ENCODE measurements at regions not wholly inside any gene's neighbourhood (a gene's known extent, or its start where the extent isn't known, plus 50 kb on each side); places are given as distances from the start of the nearest gene placed in this dataset.

- Histone ChIP-seq H3K79me2 (ENCODE audit: insufficient read depth, low read length) (no peaks in the 10 kb centered on the region), H3K9me2 (ENCODE audit: low read depth, low read length) (no peaks in the 10 kb centered on the region), H3K27me3 (ENCODE audit: insufficient read depth, low read length) (no peaks in the 10 kb centered on the region), H3K9ac (ENCODE audit: low read length) (no peak overlapping the region), H4K20me1 (ENCODE audit: insufficient read depth, low read length) (no peaks in the 10 kb centered on the region), H3K4me2 (ENCODE audit: low read length) (no peak overlapping the region), H3K4me3 (ENCODE audit: low read depth, low read length, poor library complexity, severe bottlenecking) (no peak overlapping the region), H3K27ac (ENCODE audit: low read depth, low read length, poor library complexity, severe bottlenecking) (no peak overlapping the region), H3K36me3 (ENCODE audit: insufficient read depth, low read length) (no peaks in the 10 kb centered on the region), H3K9me3 (ENCODE audit: low read length) (no peaks in the 10 kb centered on the region), H2AFZ (ENCODE audit: low read length) (no peak overlapping the region), H3F3A (ENCODE audit: insufficient read depth, low read length) (no peaks in the 10 kb centered on the region), H3K4me1 (ENCODE audit: insufficient read depth, low read length, severe bottlenecking) (no peaks in the 10 kb centered on the region)
- TF ChIP-seq CTCF (IDR thresholded peaks at IDR 0.05; ENCODE audit: low read length) (no peak), EZH2 (IDR thresholded peaks at IDR 0.05; ENCODE audit: borderline replicate concordance, low read length) (no peak)
These were observed 732.6 kb downstream of the MCTP2 start for GRCh38 chr15:94963953-94964352.

DNA sequence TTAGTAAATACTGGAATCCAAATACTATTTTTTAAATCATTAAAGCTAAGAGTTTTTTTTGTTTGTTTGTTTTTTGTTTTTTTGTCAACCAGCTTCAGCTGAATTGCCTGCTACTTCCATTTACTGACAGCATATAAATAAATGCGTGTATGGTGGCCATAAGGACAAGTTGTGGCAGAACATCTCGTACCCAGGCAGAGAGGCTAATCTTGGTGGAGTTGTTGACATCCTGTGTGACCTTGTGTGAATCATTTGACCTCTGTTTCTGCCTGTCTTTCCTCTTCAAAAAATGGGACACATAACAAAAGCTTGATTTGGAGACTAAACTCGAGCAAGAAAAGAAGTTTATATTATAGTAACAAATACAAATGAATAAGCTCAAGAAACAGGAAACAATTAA lies 734.2 kb downstream of the MCTP2 start:
- TF ChIP-seq CTCF (IDR thresholded peaks at IDR 0.05; ENCODE audit: low read length) (no peak), EZH2 (IDR thresholded peaks at IDR 0.05; ENCODE audit: borderline replicate concordance, low read length) (no peak)
- H3K9ac ChIP-seq (ENCODE audit: low read length) = no peak overlapping the region
- no peak overlapping the region for H2AFZ ChIP-seq (ENCODE audit: low read length)

DNA sequence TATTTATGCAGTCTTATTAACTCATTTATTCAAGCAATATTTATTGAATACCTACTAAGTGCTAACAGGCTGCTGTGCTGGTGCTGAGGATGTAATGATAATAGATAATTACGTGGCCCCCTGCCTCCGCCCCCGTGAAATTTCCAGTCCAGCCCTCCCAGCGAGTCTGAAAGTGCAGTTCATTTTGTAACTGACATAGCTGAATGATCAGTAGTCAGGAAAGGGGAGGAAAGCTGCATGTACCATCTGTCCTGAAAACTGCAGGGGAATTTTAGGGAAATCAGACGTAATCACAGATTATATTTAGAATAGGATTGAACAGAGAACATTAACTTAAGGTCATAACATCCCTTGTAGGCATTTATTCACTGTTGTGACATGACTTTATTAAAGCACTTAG lies 736.8 kb downstream of the MCTP2 start:
- H3F3A ChIP-seq (ENCODE audit: insufficient read depth, low read length) = no peaks in the 10 kb centered on the region
- H3K27me3 ChIP-seq (ENCODE audit: insufficient read depth, low read length) = no peaks in the 10 kb centered on the region
- TF ChIP-seq CTCF (IDR thresholded peaks at IDR 0.05; ENCODE audit: low read length) (no peak), EZH2 (IDR thresholded peaks at IDR 0.05; ENCODE audit: borderline replicate concordance, low read length) (no peak)
- H3K79me2 ChIP-seq (ENCODE audit: insufficient read depth, low read length) = no peaks in the 10 kb centered on the region
- no peaks in the 10 kb centered on the region for H4K20me1 ChIP-seq (ENCODE audit: insufficient read depth, low read length)
- no peak overlapping the region for H2AFZ ChIP-seq (ENCODE audit: low read length)
- no peak overlapping the region for H3K4me3 ChIP-seq (ENCODE audit: low read depth, low read length, poor library complexity, severe bottlenecking)
- H3K9ac ChIP-seq (ENCODE audit: low read length) = no peak overlapping the region
- no peak overlapping the region for H3K27ac ChIP-seq (ENCODE audit: low read depth, low read length, poor library complexity, severe bottlenecking)
- no peaks in the 10 kb centered on the region for H3K9me3 ChIP-seq (ENCODE audit: low read length)
- H3K36me3 ChIP-seq (ENCODE audit: insufficient read depth, low read length) = no peaks in the 10 kb centered on the region
- no peak overlapping the region for H3K4me2 ChIP-seq (ENCODE audit: low read length)
- H3K9me2 ChIP-seq (ENCODE audit: low read depth, low read length) = no peaks in the 10 kb centered on the region
- no peaks in the 10 kb centered on the region for H3K4me1 ChIP-seq (ENCODE audit: insufficient read depth, low read length, severe bottlenecking)

More for the DNA sequence above, 734.2 kb downstream of the MCTP2 start:
- Histone ChIP-seq H3K9me2 (ENCODE audit: low read depth, low read length) (no peaks in the 10 kb centered on the region), H3K27ac (ENCODE audit: low read depth, low read length, poor library complexity, severe bottlenecking) (no peak overlapping the region), H3K4me3 (ENCODE audit: low read depth, low read length, poor library complexity, severe bottlenecking) (no peak overlapping the region), H3K9me3 (ENCODE audit: low read length) (no peaks in the 10 kb centered on the region), H3K79me2 (ENCODE audit: insufficient read depth, low read length) (no peaks in the 10 kb centered on the region), H3K36me3 (ENCODE audit: insufficient read depth, low read length) (no peaks in the 10 kb centered on the region), H4K20me1 (ENCODE audit: insufficient read depth, low read length) (no peaks in the 10 kb centered on the region), H3K4me1 (ENCODE audit: insufficient read depth, low read length, severe bottlenecking) (no peaks in the 10 kb centered on the region), H3K4me2 (ENCODE audit: low read length) (no peak overlapping the region), H3F3A (ENCODE audit: insufficient read depth, low read length) (no peaks in the 10 kb centered on the region), H3K27me3 (ENCODE audit: insufficient read depth, low read length) (no peaks in the 10 kb centered on the region)
